Tibial nerve (tissue), 3 donors: ENCODE measurements at regions not wholly inside any gene's neighbourhood (a gene's known extent, or its start where the extent isn't known, plus 50 kb on each side); places are given as distances from the start of the nearest gene placed in this dataset.

Experiments used
- POLR2A ChIP-seq, 2 donors: fragments of 450-650 bp; IDR thresholded peaks; one replicate each; pipeline ENCODE4 v1.6.1; 2017; ENCODE audit warnings: antibody characterized with exemption in 2 of 2, mild to moderate bottlenecking in 2 of 2, moderate library complexity in 2 of 2
- TF ChIP-seq, protein P1 (sequence below), 5 experiments: fragments of 200-600 bp in 3 of 5; fragments of 450-650 bp in 2 of 5; sonication (generic) in 3 of 5; IDR thresholded peaks; one replicate each; pipeline ENCODE4 v1.5.1; 2016 to 2019; ENCODE audit warnings: antibody characterized with exemption in 5 of 5, mild to moderate bottlenecking in 3 of 5, moderate library complexity in 2 of 5

DNA sequence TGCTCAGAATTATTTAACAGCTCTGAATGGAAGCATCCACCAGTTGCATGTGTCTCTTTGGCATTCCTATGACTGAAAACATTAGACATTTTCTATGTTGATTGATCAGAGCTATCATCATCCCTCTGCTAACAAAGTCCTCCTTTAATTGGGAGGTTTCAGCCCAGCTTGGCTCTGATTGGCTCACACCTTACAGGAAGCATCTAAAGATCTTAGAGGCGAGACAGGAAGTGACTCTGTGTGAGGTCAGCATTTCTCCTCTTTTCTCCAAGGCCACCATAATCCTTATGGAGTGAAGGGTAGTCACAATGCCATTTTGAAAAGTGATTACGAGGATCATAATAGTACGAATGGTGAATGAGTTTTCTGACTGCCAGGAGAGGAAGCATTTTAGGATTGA, 260.8 kb downstream of the MIAT start:
- TF ChIP-seq, protein P1, sequence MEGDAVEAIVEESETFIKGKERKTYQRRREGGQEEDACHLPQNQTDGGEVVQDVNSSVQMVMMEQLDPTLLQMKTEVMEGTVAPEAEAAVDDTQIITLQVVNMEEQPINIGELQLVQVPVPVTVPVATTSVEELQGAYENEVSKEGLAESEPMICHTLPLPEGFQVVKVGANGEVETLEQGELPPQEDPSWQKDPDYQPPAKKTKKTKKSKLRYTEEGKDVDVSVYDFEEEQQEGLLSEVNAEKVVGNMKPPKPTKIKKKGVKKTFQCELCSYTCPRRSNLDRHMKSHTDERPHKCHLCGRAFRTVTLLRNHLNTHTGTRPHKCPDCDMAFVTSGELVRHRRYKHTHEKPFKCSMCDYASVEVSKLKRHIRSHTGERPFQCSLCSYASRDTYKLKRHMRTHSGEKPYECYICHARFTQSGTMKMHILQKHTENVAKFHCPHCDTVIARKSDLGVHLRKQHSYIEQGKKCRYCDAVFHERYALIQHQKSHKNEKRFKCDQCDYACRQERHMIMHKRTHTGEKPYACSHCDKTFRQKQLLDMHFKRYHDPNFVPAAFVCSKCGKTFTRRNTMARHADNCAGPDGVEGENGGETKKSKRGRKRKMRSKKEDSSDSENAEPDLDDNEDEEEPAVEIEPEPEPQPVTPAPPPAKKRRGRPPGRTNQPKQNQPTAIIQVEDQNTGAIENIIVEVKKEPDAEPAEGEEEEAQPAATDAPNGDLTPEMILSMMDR (IDR thresholded peaks at IDR 0.05): no peak
- TF ChIP-seq POLR2A (IDR thresholded peaks at IDR 0.05): no peak
